Right atrium auricular region (tissue), 2 donors: ENCODE measurements at regions not wholly inside any gene's neighbourhood (a gene's known extent, or its start where the extent isn't known, plus 50 kb on each side); places are given as distances from the start of the nearest gene placed in this dataset.

Experiments
- DNase-seq: peaks from one replicate; pipeline ENCODE4 v3.0.0-alpha.2; 2019; ENCODE audit warnings: low spot score
- H3K27ac ChIP-seq, 2 donors: fragments of 200-600 bp; sonication (generic); 1 replicate in 1 of 2; 2 replicates in 1 of 2; pipeline ENCODE4 v1.5.1; 2016 to 2019
- H3K27me3 ChIP-seq, 2 donors: fragments of 200-600 bp; sonication (generic); one replicate each; pipeline versions ENCODE4 v1.5.1 to v1.6.0; 2017 to 2019
- H3K36me3 ChIP-seq: fragments of 200-600 bp; sonication (generic); one replicate; pipeline ENCODE4 v1.5.1; 2016
- H3K4me1 ChIP-seq, 2 donors: fragments of 200-600 bp; sonication (generic); one replicate each; pipeline versions ENCODE4 v1.5.1 to v1.6.0; 2017 to 2019
- H3K4me3 ChIP-seq, 2 donors: fragments of 200-600 bp; sonication (generic); 1 replicate in 1 of 2; 2 replicates in 1 of 2; pipeline ENCODE4 v1.5.1; 2017 to 2019; ENCODE audit warnings: mild to moderate bottlenecking in 1 of 2, moderate library complexity in 1 of 2
- H3K9me3 ChIP-seq, 2 donors: fragments of 200-600 bp; sonication (generic); one replicate each; pipeline ENCODE4 v1.5.1; 2019
- CTCF ChIP-seq, 2 donors: fragments of 200-600 bp; sonication (generic); IDR thresholded peaks; one replicate each; pipeline ENCODE4 v1.5.1; 2019; ENCODE audit warnings: antibody characterized with exemption in 2 of 2

- H3K4me1 ChIP-seq = no peaks in the 10 kb centered on the region
- H3K27ac ChIP-seq = no peak overlapping the region
- no peak for TF ChIP-seq CTCF (IDR thresholded peaks at IDR 0.05)
Observed at GRCh38 chrX:82163701-82164100, 961.8 kb downstream of the SH3BGRL start.

GRCh38 chrX:82196866-82197265 lies 995.0 kb downstream of the SH3BGRL start:
- H3K36me3 ChIP-seq = no peaks in the 10 kb centered on the region
- H3K27ac ChIP-seq = no peak overlapping the region
- DNase-seq = no peak
- no peak overlapping the region for H3K4me3 ChIP-seq
- TF ChIP-seq CTCF (IDR thresholded peaks at IDR 0.05) = no peak
- no peaks in the 10 kb centered on the region for H3K9me3 ChIP-seq
- H3K27me3 ChIP-seq = no peaks in the 10 kb centered on the region
- H3K4me1 ChIP-seq = no peaks in the 10 kb centered on the region

More at GRCh38 chrX:82163701-82164100, 961.8 kb downstream of the SH3BGRL start:
- H3K36me3 ChIP-seq = no peaks in the 10 kb centered on the region
- H3K27me3 ChIP-seq = no peaks in the 10 kb centered on the region
- no peak overlapping the region for H3K4me3 ChIP-seq
- peaks cover 2 to 6% of the 10 kb centered on the region in 2 donors for H3K9me3 ChIP-seq
- DNase-seq = no peak

GRCh38 chrX:82208975-82209374 lies 1007.1 kb downstream of the SH3BGRL start:
- Histone ChIP-seq H3K27me3 (no peaks in the 10 kb centered on the region), H3K4me1 (no peaks in the 10 kb centered on the region), H3K9me3 (no peaks in the 10 kb centered on the region), H3K36me3 (no peaks in the 10 kb centered on the region), H3K27ac (no peak overlapping the region), H3K4me3 (no peak overlapping the region)
- TF ChIP-seq CTCF (IDR thresholded peaks at IDR 0.05) = no peak
- DNase-seq = no peak

- Histone ChIP-seq H3K4me1 (no peaks in the 10 kb centered on the region), H3K36me3 (no peaks in the 10 kb centered on the region), H3K27ac (no peak overlapping the region), H3K9me3 (no peaks in the 10 kb centered on the region), H3K27me3 (no peaks in the 10 kb centered on the region), H3K4me3 (no peak overlapping the region)
- peak in 1 of 2 donors; percentile 36 for TF ChIP-seq CTCF (IDR thresholded peaks at IDR 0.05)
- DNase-seq = no peak
Observed at GRCh38 chrX:82218361-82218760, 1016.5 kb downstream of the SH3BGRL start.

GRCh38 chrX:82219129-82219528 lies 1017.2 kb downstream of the SH3BGRL start:
- H3K27ac ChIP-seq = no peak overlapping the region
- no peaks in the 10 kb centered on the region for H3K4me1 ChIP-seq
- H3K36me3 ChIP-seq = no peaks in the 10 kb centered on the region
- no peak overlapping the region for H3K4me3 ChIP-seq
- H3K27me3 ChIP-seq = no peaks in the 10 kb centered on the region
- peaks cover 0 to 5% of the 10 kb centered on the region in 2 donors for H3K9me3 ChIP-seq
- DNase-seq = no peak
- no peak for TF ChIP-seq CTCF (IDR thresholded peaks at IDR 0.05)

GRCh38 chrX:82224961-82225360 lies 1023.1 kb downstream of the SH3BGRL start:
- no peak for TF ChIP-seq CTCF (IDR thresholded peaks at IDR 0.05)
- no peak for DNase-seq
- Histone ChIP-seq H3K4me3 (no peak overlapping the region), H3K9me3 (peaks cover 0 to 19% of the 10 kb centered on the region in 2 donors), H3K27ac (no peak overlapping the region), H3K4me1 (no peaks in the 10 kb centered on the region), H3K27me3 (no peaks in the 10 kb centered on the region), H3K36me3 (no peaks in the 10 kb centered on the region)
